IMR-90 (cell line): ENCODE measurements at regions not wholly inside any gene's neighbourhood (a gene's known extent, or its start where the extent isn't known, plus 50 kb on each side); places are given as distances from the start of the nearest gene placed in this dataset.

Experiments used
- ATAC-seq: fragments of 200-7000 bp; cut with Tn5 transposase; 2 replicates; pipeline ENCODE4 v1.9.1; 2020; ENCODE audit warnings: low read depth, mild to moderate bottlenecking, moderate library complexity
- BruUV-seq: library from RNA; stranded (reverse); fragments of 400-500 nt; replicated peaks from 2 replicates; lab custom pipeline; 2021; lab: Mats Ljungman, UMichigan
- CTCF ChIA-PET: fragments of 300-600 bp; formaldehyde crosslinking; extraction: SDS; loops from one replicate; lab custom pipeline; 2021; ENCODE audit warnings: antibody characterized with exemption; lab: Yijun Ruan, JAX
- POLR2A ChIA-PET: fragments of 300-600 bp; sonication (Branson Sonifier 250); formaldehyde crosslinking; loops from one replicate; lab custom pipeline; 2022; ENCODE audit warnings: antibody characterized with exemption; ENCODE audit not compliant: unreplicated experiment; lab: Charles Lee
- DNase-seq: peaks from one replicate; pipeline ENCODE4 v3.0.0; 2013
- H2AFZ ChIP-seq: replicated peaks from 2 replicates; pipeline ENCODE3; 2013; ENCODE audit warnings: low read length, mild to moderate bottlenecking; ENCODE audit not compliant: poor library complexity
- H2AK5ac ChIP-seq: 2 replicates; pipeline ENCODE4 v1.6.1; 2013; ENCODE audit warnings: low read depth, low read length, inconsistent platforms
- H2AK9ac ChIP-seq: replicated peaks from 2 replicates; pipeline ENCODE3; 2013; ENCODE audit warnings: mild to moderate bottlenecking, low read depth, low read length, moderate library complexity; ENCODE audit not compliant: poor library complexity
- H2BK120ac ChIP-seq: 2 replicates; pipeline ENCODE4 v1.6.1; 2013; ENCODE audit warnings: low read depth, low read length, inconsistent platforms
- H2BK15ac ChIP-seq: 3 replicates; pipeline ENCODE4 v1.6.1; 2013; ENCODE audit warnings: low read depth, low read length, inconsistent platforms
- H2BK20ac ChIP-seq: 2 replicates; pipeline ENCODE4 v1.6.1; 2013; ENCODE audit warnings: low read depth, mild to moderate bottlenecking, inconsistent platforms, low read length, moderate library complexity
- H2BK5ac ChIP-seq: 2 replicates; pipeline ENCODE4 v1.6.1; 2013; ENCODE audit warnings: mild to moderate bottlenecking, low read depth, low read length, inconsistent platforms; ENCODE audit not compliant: poor library complexity, severe bottlenecking
- H3K14ac ChIP-seq: replicated peaks from 2 replicates; pipeline ENCODE4 v1.6.1; 2013; ENCODE audit warnings: low read depth, low read length, inconsistent platforms
- H3K18ac ChIP-seq: 2 replicates; pipeline ENCODE4 v1.6.1; 2013; ENCODE audit warnings: low read depth, low read length, control low read depth
- H3K23ac ChIP-seq: 2 replicates; pipeline ENCODE4 v1.6.1; 2013; ENCODE audit warnings: low read depth, low read length, inconsistent platforms
- H3K27ac ChIP-seq: 2 replicates; pipeline ENCODE4 v1.5.1; 2013; ENCODE audit warnings: mild to moderate bottlenecking, control low read depth, low read length; ENCODE audit not compliant: insufficient read depth
- H3K27me3 ChIP-seq: 2 replicates; pipeline ENCODE4 v1.6.1; 2013; ENCODE audit warnings: low read length; ENCODE audit not compliant: control insufficient read depth, insufficient read depth
- H3K36me3 ChIP-seq: 2 replicates; pipeline ENCODE4 v1.6.1; 2013; ENCODE audit warnings: low read length, mixed read lengths; ENCODE audit not compliant: control insufficient read depth, insufficient read depth
- H3K4ac ChIP-seq: 2 replicates; pipeline ENCODE4 v1.6.1; 2013; ENCODE audit warnings: low read depth, low read length, inconsistent platforms
- H3K4me1 ChIP-seq: 2 replicates; pipeline ENCODE4 v1.6.1; 2013; ENCODE audit warnings: low read length, mixed read lengths; ENCODE audit not compliant: control insufficient read depth, insufficient read depth
- H3K4me2 ChIP-seq: 2 replicates; pipeline ENCODE4 v1.6.1; 2013; ENCODE audit warnings: low read depth, mild to moderate bottlenecking, control low read depth, low read length, moderate library complexity
- H3K4me3 ChIP-seq: 2 replicates; pipeline ENCODE4 v1.5.1; 2013; ENCODE audit warnings: low read depth, mild to moderate bottlenecking, control low read depth, low read length, moderate library complexity; ENCODE audit not compliant: insufficient read depth
- H3K56ac ChIP-seq: 2 replicates; pipeline ENCODE4 v1.6.1; 2013; ENCODE audit warnings: low read length, inconsistent platforms; ENCODE audit not compliant: insufficient read depth; ENCODE audit errors: extremely low read depth
- H3K79me1 ChIP-seq, 2 experiments: 2 replicates each; pipeline ENCODE4 v1.6.1; 2013; ENCODE audit warnings: low read length in 2 of 2, inconsistent platforms in 1 of 2, low read depth in 1 of 2
- H3K9ac ChIP-seq: 2 replicates; pipeline ENCODE4 v1.6.1; 2013; ENCODE audit warnings: low read depth, low read length, control low read depth
- H3K9me1 ChIP-seq: 2 replicates; pipeline ENCODE4 v1.6.1; 2013; ENCODE audit warnings: low read length, inconsistent platforms; ENCODE audit not compliant: insufficient read depth
- H3K9me3 ChIP-seq: 2 replicates; pipeline ENCODE4 v1.6.1; 2013; ENCODE audit warnings: low read length; ENCODE audit not compliant: control insufficient read depth, insufficient read depth
- H4K20me1 ChIP-seq: 2 replicates; pipeline ENCODE4 v1.6.1; 2013; ENCODE audit warnings: low read length, inconsistent platforms; ENCODE audit not compliant: insufficient read depth
- H4K5ac ChIP-seq: 2 replicates; pipeline ENCODE4 v1.6.1; 2013; ENCODE audit warnings: mild to moderate bottlenecking, low read depth, low read length, control low read depth
- H4K8ac ChIP-seq, 2 experiments: 2 replicates each; pipeline ENCODE4 v1.6.1; 2013; ENCODE audit warnings: low read depth in 2 of 2, low read length in 2 of 2, control low read depth in 1 of 2, inconsistent platforms in 1 of 2
- H4K91ac ChIP-seq: 2 replicates; pipeline ENCODE4 v1.6.1; 2013; ENCODE audit warnings: low read depth, low read length, inconsistent platforms; ENCODE audit not compliant: insufficient read depth
- BHLHE40 ChIP-seq: fragments of 150-350 bp; IDR thresholded peaks from 2 replicates; pipeline ENCODE4 v1.6.1; 2016; ENCODE audit warnings: mild to moderate bottlenecking, low read depth, low read length
- CHD1 ChIP-seq: IDR thresholded peaks from 2 replicates; pipeline ENCODE4 v1.6.1; 2012; ENCODE audit warnings: low read depth, low read length, improper control_type of control experiment
- CTCF ChIP-seq: conservative IDR thresholded peaks from 2 replicates; pipeline ENCODE4 v1.5.1; 2012; ENCODE audit warnings: mild to moderate bottlenecking, low read depth, low read length, improper control_type of control experiment
- ELK1 ChIP-seq: fragments of 150-350 bp; IDR thresholded peaks from 2 replicates; pipeline ENCODE4 v1.6.1; 2016; ENCODE audit warnings: low read depth, mild to moderate bottlenecking, low read length, moderate library complexity, borderline replicate concordance
- FOS ChIP-seq: fragments of 150-350 bp; IDR thresholded peaks from 2 replicates; pipeline ENCODE4 v1.6.1; 2016; ENCODE audit warnings: low read depth, low read length
- MAFK ChIP-seq: IDR thresholded peaks from 2 replicates; pipeline ENCODE4 v1.6.1; 2012; ENCODE audit warnings: low read depth, low read length, improper control_type of control experiment
- MAZ ChIP-seq: IDR thresholded peaks from 2 replicates; pipeline ENCODE4 v1.6.1; 2012; ENCODE audit warnings: low read depth, mild to moderate bottlenecking, low read length, improper control_type of control experiment, moderate library complexity, borderline replicate concordance
- MXI1 ChIP-seq: IDR thresholded peaks from 2 replicates; pipeline ENCODE4 v1.6.1; 2012; ENCODE audit warnings: low read depth, mild to moderate bottlenecking, low read length, moderate library complexity, borderline replicate concordance
- NFE2L2 ChIP-seq: fragments of 150-350 bp; IDR thresholded peaks from 2 replicates; pipeline ENCODE4 v1.6.1; 2016; ENCODE audit warnings: low read depth, mild to moderate bottlenecking, low read length
- POLR2A ChIP-seq: IDR thresholded peaks from 2 replicates; pipeline ENCODE4 v1.6.1; 2012; ENCODE audit warnings: mild to moderate bottlenecking, low read depth, low read length
- RCOR1 ChIP-seq: IDR thresholded peaks from 2 replicates; pipeline ENCODE4 v1.6.1; 2012; ENCODE audit warnings: mild to moderate bottlenecking, low read length, improper control_type of control experiment; ENCODE audit not compliant: insufficient replicate concordance
- SMC3 ChIP-seq: fragments of 150-350 bp; IDR thresholded peaks from 2 replicates; pipeline ENCODE4 v1.6.1; 2016; ENCODE audit warnings: low read depth, mild to moderate bottlenecking, antibody characterized with exemption, low read length, moderate library complexity
- USF2 ChIP-seq: fragments of 150-350 bp; IDR thresholded peaks from 2 replicates; pipeline ENCODE4 v1.6.1; 2017; ENCODE audit warnings: mild to moderate bottlenecking, antibody characterized with exemption, low read length, low read depth
- WGBS, 2 experiments: methylation state at CpG; one replicate each; pipeline versions ENCODE4 v1.1.5 to v1.1.7; 2013; ENCODE audit warnings: missing lambda C conversion rate in 2 of 2; ENCODE audit not compliant: insufficient read length in 1 of 2; ENCODE audit errors: extremely low coverage in 2 of 2; 5-methylcytosine and 5-hydroxymethylcytosine counted together
- dilution Hi-C: fragments of 300-500 bp; cut with HindIII; formaldehyde crosslinking; loops from one replicate; pipeline ENCODE4 v1.14.3; 2018; ENCODE audit warnings: low sequenced_read_pairs; ENCODE audit not compliant: unreplicated experiment
- in situ Hi-C: fragments of 300-500 bp; cut with MboI; formaldehyde crosslinking; loops from 3 replicates; pipeline ENCODE4 v1.14.3; 2019; ENCODE audit warnings: low sequenced_read_pairs, inconsistent platforms, mixed read lengths
- intact Hi-C: fragments of 100-400 bp; cut with micrococcal nuclease; formaldehyde crosslinking; loops from 2 replicates; pipeline ENCODE4 v1.10.0; 2022

- Histone ChIP-seq H3K27me3 (no peaks in the 10 kb centered on the region), H2AK5ac (no peak overlapping the region), H4K91ac (no peak overlapping the region), H3K9me3 (peaks cover 5% of the 10 kb centered on the region; the same call in 1 of the 2 replicates), H3K36me3 (no peaks in the 10 kb centered on the region), H4K5ac (no peak overlapping the region), H3K14ac (no peak overlapping the region), H3K18ac (no peak overlapping the region), H2BK5ac (no peak overlapping the region), H2BK15ac (no peak overlapping the region), H2BK120ac (no peak overlapping the region), H4K8ac (no peak overlapping the region), H3K56ac (no peak overlapping the region), H2BK20ac (no peak overlapping the region), H4K20me1 (no peaks in the 10 kb centered on the region), H3K9me1 (no peaks in the 10 kb centered on the region), H3K23ac (no peak overlapping the region), H2AK9ac (no peak overlapping the region), H2AFZ (no peak overlapping the region), H3K4ac (no peak overlapping the region), H3K9ac (no peak overlapping the region), H3K4me3 (no peak overlapping the region), H3K4me2 (no peak overlapping the region), H3K4me1 (no peaks in the 10 kb centered on the region), H3K27ac (no peak overlapping the region), H3K79me1 (no peaks in the 10 kb centered on the region)
- CTCF ChIA-PET = no interaction called here
- DNase-seq (no peak), ATAC-seq (no peak)
- no peak for TF ChIP-seq FOS
- no peak for TF ChIP-seq MXI1
- no peak for TF ChIP-seq RCOR1
- TF ChIP-seq MAFK = no peak
- TF ChIP-seq SMC3 = no peak
- TF ChIP-seq BHLHE40 = no peak
- no peak for TF ChIP-seq CHD1
- no peak for TF ChIP-seq ELK1
- no peak for TF ChIP-seq CTCF
- TF ChIP-seq POLR2A = no peak
- TF ChIP-seq NFE2L2 = no peak
- no peak for TF ChIP-seq MAZ
- no peak for TF ChIP-seq USF2
- POLR2A ChIA-PET = no interaction called here
- intact Hi-C loops = no loop called here
- BruUV-seq = no TSS peak
- dilution Hi-C loops = no loop called here
- WGBS, 2 experiments = 81% methylated on average over 3 of the region's 11 CpGs; no CpG with 5 or more reads in 1 of the 2 experiments
- in situ Hi-C loops = no loop called here
Observed at GRCh38 chr10:34058845-34059614, 724.6 kb upstream of the NRP1 start.
